Activated CD8-positive, alpha-beta T cell treated with anti-CD3 and anti-CD28 coated beads for 36 hours (primary cell): ENCODE measurements at regions not wholly inside any gene's neighbourhood (a gene's known extent, or its start where the extent isn't known, plus 50 kb on each side); places are given as distances from the start of the nearest gene placed in this dataset.

ENCODE experiments used
- ATAC-seq: fragments of 200-7000 bp; cut with Tn5 transposase; one replicate; pipeline ENCODE4 v1.10.0; 2021; ENCODE audit warnings: mild to moderate bottlenecking, moderate library complexity
- CTCF ChIA-PET: fragments of 350-600 bp; sonication (Branson Sonifier 250); formaldehyde crosslinking; loops from one replicate; lab custom pipeline; 2021; ENCODE audit warnings: antibody characterized with exemption; lab: Charles Lee
- POLR2A ChIA-PET: fragments of 350-600 bp; sonication (Branson Sonifier 250); formaldehyde crosslinking; loops from one replicate; lab custom pipeline; 2021; ENCODE audit warnings: antibody characterized with exemption; lab: Charles Lee
- DNase-seq: peaks from one replicate; pipeline ENCODE4 v3.0.0-alpha.2; 2020
- H3K27ac Mint-ChIP-seq: one replicate; pipeline ENCODE4 v1.8.0; 2021; ENCODE audit warnings: mild to moderate bottlenecking, mixed read lengths
- H3K27me3 Mint-ChIP-seq: one replicate; pipeline ENCODE4 v1.8.0; 2021; ENCODE audit warnings: mixed read lengths
- H3K36me3 Mint-ChIP-seq: one replicate; pipeline ENCODE4 v1.8.0; 2021; ENCODE audit warnings: low read depth, mixed read lengths
- H3K4me1 Mint-ChIP-seq: one replicate; pipeline ENCODE4 v1.8.0; 2021; ENCODE audit warnings: low read depth, mixed read lengths
- H3K4me3 Mint-ChIP-seq: one replicate; pipeline ENCODE4 v1.8.0; 2021; ENCODE audit warnings: mild to moderate bottlenecking, moderate library complexity, mixed read lengths
- H3K9me3 Mint-ChIP-seq: one replicate; pipeline ENCODE4 v1.8.0; 2021; ENCODE audit warnings: mixed read lengths
- intact Hi-C: fragments of 100-400 bp; cut with micrococcal nuclease; formaldehyde crosslinking; loops from one replicate; pipeline ENCODE4 v1.10.0; 2022
- TF ChIP-seq, protein P1 (sequence below): fragments of 200-600 bp; IDR thresholded peaks from one replicate; pipeline ENCODE4 v1.8.0; 2022; ENCODE audit warnings: antibody characterized with exemption, mild to moderate bottlenecking

DNA sequence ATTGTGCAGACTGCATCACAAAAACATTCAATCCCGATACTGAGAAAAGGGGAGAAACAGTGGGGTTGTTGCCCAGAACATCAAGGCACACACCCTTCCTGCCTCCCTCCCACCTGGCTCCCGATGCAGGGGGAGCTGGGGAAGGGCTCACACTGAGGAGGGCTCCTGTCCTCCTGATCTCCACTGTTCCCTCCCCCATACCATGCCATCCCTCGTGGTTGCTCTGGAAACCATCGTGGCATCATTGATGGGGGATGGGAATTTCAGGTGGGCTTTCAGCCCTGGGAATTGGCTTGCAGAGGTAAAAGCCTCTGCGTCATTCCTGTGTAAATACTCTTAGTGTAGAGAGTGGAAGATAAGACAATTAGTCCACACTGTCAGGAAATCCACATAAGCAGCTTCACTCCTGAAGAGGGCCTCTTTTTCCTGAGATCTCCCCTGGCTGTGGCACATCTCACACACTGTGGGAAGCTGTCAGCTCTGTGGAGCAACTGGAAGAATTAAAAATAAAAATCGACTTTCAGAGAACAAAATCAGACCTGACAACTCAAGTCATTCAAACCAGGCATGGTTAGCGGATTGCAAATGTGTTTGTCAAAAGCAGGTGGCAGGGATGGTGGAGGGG lies 176.0 kb downstream of the CHST1 start:
- DNase-seq (no peak), ATAC-seq (no peak)
- H3K4me3 Mint-ChIP-seq, result no peak overlapping the region
- H3K27me3 Mint-ChIP-seq, result no peaks in the 10 kb centered on the region
- no peaks in the 10 kb centered on the region for H3K9me3 Mint-ChIP-seq
- ChIA-PET CTCF (no interaction called here), POLR2A (no interaction called here)
- TF ChIP-seq, protein P1, sequence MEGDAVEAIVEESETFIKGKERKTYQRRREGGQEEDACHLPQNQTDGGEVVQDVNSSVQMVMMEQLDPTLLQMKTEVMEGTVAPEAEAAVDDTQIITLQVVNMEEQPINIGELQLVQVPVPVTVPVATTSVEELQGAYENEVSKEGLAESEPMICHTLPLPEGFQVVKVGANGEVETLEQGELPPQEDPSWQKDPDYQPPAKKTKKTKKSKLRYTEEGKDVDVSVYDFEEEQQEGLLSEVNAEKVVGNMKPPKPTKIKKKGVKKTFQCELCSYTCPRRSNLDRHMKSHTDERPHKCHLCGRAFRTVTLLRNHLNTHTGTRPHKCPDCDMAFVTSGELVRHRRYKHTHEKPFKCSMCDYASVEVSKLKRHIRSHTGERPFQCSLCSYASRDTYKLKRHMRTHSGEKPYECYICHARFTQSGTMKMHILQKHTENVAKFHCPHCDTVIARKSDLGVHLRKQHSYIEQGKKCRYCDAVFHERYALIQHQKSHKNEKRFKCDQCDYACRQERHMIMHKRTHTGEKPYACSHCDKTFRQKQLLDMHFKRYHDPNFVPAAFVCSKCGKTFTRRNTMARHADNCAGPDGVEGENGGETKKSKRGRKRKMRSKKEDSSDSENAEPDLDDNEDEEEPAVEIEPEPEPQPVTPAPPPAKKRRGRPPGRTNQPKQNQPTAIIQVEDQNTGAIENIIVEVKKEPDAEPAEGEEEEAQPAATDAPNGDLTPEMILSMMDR, result no peak
- H3K4me1 Mint-ChIP-seq, result no peaks in the 10 kb centered on the region
- intact Hi-C loops, result no loop called here
- H3K27ac Mint-ChIP-seq, result no peak overlapping the region
- no peaks in the 10 kb centered on the region for H3K36me3 Mint-ChIP-seq

DNA sequence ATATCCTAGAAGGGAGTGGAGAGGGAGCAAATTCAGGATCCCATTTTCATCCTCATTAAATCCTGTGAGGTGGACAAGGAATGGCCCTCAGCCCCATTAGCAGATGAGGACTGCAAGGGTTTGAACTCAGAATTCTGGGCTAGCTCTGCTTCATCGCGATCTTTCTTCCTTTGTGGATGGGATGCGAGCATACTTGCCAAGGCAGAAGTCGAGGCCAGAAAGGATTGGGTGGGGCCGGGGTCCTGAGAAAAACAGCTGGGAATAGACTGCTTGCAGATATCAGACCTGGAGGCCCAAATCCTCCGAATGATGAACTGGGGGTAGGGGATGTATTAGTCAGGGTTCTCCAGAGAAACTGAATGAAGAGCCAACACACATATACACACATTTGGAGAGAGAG lies 179.0 kb downstream of the CHST1 start:
- Mint-ChIP-seq H3K36me3 (no peaks in the 10 kb centered on the region), H3K4me3 (no peak overlapping the region), H3K27me3 (peaks cover 3% of the 10 kb centered on the region), H3K9me3 (no peaks in the 10 kb centered on the region), H3K27ac (no peak overlapping the region), H3K4me1 (no peaks in the 10 kb centered on the region)
- ATAC-seq (no peak), DNase-seq (no peak)
- ChIA-PET POLR2A (no interaction called here), CTCF (no interaction called here)
- intact Hi-C loops, result no loop called here
- TF ChIP-seq, protein P1, result no peak

DNA sequence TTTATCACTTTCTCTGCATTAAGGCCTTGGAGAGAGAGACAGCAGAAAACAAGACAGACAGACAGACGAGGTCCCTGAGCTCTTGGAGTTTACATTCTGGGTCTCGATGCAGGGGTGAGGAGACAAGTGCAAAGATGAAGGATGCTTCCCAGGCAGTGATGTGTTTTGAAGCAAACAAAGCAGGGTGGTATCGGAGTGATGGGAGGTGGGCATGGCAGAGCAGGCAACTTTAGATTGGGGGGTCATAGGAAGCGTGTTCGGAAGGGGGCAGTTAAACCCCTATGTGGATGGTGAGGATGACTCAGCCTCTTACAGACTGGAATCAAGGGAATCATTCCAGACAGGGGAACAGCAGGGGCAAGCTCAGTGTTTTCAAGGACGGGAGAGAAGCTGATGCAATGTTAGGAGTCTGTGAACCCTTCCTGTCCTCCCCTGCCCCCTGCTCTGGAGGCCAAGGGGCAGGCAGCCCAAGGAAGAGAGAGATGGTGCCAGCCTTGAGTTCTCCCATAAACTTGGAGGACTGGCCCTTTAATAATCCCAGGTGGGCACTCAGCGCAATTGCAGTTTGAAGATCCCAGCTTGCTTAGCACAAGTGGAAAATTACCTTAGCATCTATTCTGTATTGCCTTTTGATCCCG lies 180.2 kb downstream of the CHST1 start:
- intact Hi-C loops, result no loop called here
- Mint-ChIP-seq H3K36me3 (no peaks in the 10 kb centered on the region), H3K27me3 (peaks cover 8% of the 10 kb centered on the region), H3K9me3 (no peaks in the 10 kb centered on the region), H3K4me3 (no peak overlapping the region), H3K4me1 (no peaks in the 10 kb centered on the region), H3K27ac (no peak overlapping the region)
- ChIA-PET CTCF (no interaction called here), POLR2A (no interaction called here)
- TF ChIP-seq, protein P1, result no peak
- DNase-seq (no peak), ATAC-seq (no peak)

DNA sequence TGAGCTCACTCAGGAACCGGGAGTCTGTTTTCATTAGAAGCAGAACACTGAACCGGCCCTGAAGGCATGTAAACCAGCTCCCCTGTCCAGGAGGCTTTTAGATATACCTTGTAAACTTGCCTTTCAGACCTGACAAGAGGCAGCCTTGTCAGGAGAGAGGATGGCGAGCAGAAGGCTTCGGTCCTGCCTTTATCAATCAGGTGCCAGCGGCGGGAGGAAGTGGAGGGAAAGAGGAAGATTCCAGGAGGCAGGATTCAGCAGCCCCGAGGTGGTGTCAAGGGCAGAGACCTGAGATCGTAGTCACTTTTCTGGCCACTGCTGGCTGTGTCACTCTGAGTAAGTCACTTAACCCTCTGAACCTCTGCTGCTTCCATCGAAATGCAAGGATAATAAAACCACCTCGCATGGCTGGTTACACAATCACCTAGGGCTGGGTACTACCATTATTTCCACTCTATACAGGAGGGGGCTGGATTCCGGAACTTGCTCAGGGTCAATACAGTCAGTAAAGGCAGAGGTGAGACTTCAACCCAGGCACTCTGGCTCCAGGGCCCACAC lies 181.0 kb downstream of the CHST1 start:
- CTCF ChIA-PET, result no interaction called here
- TF ChIP-seq, protein P1, result no peak
- no peaks in the 10 kb centered on the region for H3K9me3 Mint-ChIP-seq

DNA sequence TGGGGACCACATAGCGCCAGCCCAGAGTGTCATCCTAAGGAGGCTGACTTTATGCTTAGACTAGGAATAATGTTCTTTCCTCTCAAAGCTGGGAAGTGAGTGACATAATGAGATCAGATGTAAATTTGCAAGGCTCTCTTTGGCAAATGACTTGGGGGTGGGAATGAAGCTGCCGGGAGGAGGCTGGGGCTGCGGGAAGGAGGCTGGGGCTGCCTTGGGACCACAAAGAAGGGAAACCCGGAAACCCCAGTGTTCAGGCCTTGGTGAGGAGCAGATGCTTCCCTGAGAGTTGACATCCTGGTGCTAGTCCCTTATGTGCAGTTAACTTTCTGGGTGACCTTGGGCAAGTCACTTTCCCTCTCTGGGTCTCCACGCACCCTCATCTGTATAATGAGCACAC lies 182.0 kb downstream of the CHST1 start:
- H3K36me3 Mint-ChIP-seq, result no peaks in the 10 kb centered on the region
- POLR2A ChIA-PET, result no interaction called here
- intact Hi-C loops, result no loop called here
- H3K27ac Mint-ChIP-seq, result no peak overlapping the region
- DNase-seq (no peak), ATAC-seq (no peak)
- CTCF ChIA-PET, result no interaction called here
- no peaks in the 10 kb centered on the region for H3K9me3 Mint-ChIP-seq
- TF ChIP-seq, protein P1, result no peak
- peaks cover 13% of the 10 kb centered on the region for H3K27me3 Mint-ChIP-seq
- no peak overlapping the region for H3K4me3 Mint-ChIP-seq
- H3K4me1 Mint-ChIP-seq, result no peaks in the 10 kb centered on the region

More for the DNA sequence above, 181.0 kb downstream of the CHST1 start:
- Mint-ChIP-seq H3K36me3 (no peaks in the 10 kb centered on the region), H3K4me1 (no peaks in the 10 kb centered on the region), H3K4me3 (no peak overlapping the region), H3K27me3 (peaks cover 13% of the 10 kb centered on the region), H3K27ac (no peak overlapping the region)
- ATAC-seq, result no peak
- intact Hi-C loops, result no loop called here
- POLR2A ChIA-PET, result no interaction called here
- no peak for DNase-seq
